Spleen (tissue), 11 donors: ENCODE measurements at regions not wholly inside any gene's neighbourhood (a gene's known extent, or its start where the extent isn't known, plus 50 kb on each side); places are given as distances from the start of the nearest gene placed in this dataset.

Experiments used
- DNase-seq: peaks from one replicate; pipeline ENCODE4 v3.0.0-alpha.2; 2020
- H3K27ac ChIP-seq, 8 donors: fragments of 200-600 bp; sonication (generic) in 7 of 8; 1 replicate in 4 of 8; 2 replicates in 4 of 8; pipeline versions ENCODE4 v1.5.0 to v1.8.0; 2016 to 2021; ENCODE audit warnings: inconsistent platforms in 4 of 8, mild to moderate bottlenecking in 4 of 8, moderate library complexity in 1 of 8
- H3K27me3 ChIP-seq, 7 donors: fragments of 200-600 bp; sonication (generic) in 6 of 7; replicated peaks in 1 of 7; 1 replicate in 4 of 7; 2 replicates in 3 of 7; pipeline versions ENCODE4 v1.5.0 to v1.8.0; 2016 to 2021; ENCODE audit warnings: inconsistent platforms in 3 of 7, mild to moderate bottlenecking in 1 of 7
- H3K36me3 ChIP-seq, 6 donors: fragments of 200-600 bp; sonication (generic) in 5 of 6; 1 replicate in 4 of 6; 2 replicates in 2 of 6; pipeline versions ENCODE4 v1.5.0 to v1.8.0; 2016 to 2021; ENCODE audit warnings: inconsistent platforms in 2 of 6
- H3K4me1 ChIP-seq, 6 donors: fragments of 200-600 bp; sonication (generic) in 5 of 6; 1 replicate in 3 of 6; 2 replicates in 3 of 6; pipeline versions ENCODE4 v1.5.0 to v1.8.0; 2016 to 2021; ENCODE audit warnings: inconsistent platforms in 3 of 6
- H3K4me3 ChIP-seq, 8 donors: fragments of 200-600 bp; sonication (generic) in 7 of 8; 1 replicate in 4 of 8; 2 replicates in 4 of 8; pipeline versions ENCODE4 v1.5.0 to v1.8.0; 2016 to 2021; ENCODE audit warnings: inconsistent platforms in 4 of 8, mild to moderate bottlenecking in 4 of 8, moderate library complexity in 2 of 8
- H3K9me3 ChIP-seq, 8 donors: fragments of 200-600 bp; sonication (generic) in 7 of 8; 1 replicate in 4 of 8; 2 replicates in 4 of 8; pipeline versions ENCODE4 v1.5.0 to v1.8.0; 2016 to 2021; ENCODE audit warnings: inconsistent platforms in 4 of 8
- CTCF ChIP-seq, 11 experiments: fragments of 200-600 bp in 7 of 11; fragments of 450-650 bp in 4 of 11; sonication (generic) in 4 of 11; IDR thresholded peaks in 8 of 11; conservative IDR thresholded peaks in 3 of 11; 1 replicate in 7 of 11; 2 replicates in 4 of 11; pipeline versions ENCODE4 v1.4.0 to v1.8.0; 2016 to 2021; ENCODE audit warnings: antibody characterized with exemption in 11 of 11, inconsistent platforms in 4 of 11, mild to moderate bottlenecking in 1 of 11
- POLR2A ChIP-seq, 3 donors: fragments of 450-650 bp; IDR thresholded peaks; one replicate each; pipeline ENCODE4 v1.5.1; 2017; ENCODE audit warnings: antibody characterized with exemption in 3 of 3, mild to moderate bottlenecking in 1 of 3
- POLR2AphosphoS5 ChIP-seq, 3 donors: sonication (generic); formaldehyde crosslinking; IDR thresholded peaks; one replicate each; pipeline ENCODE4 v1.5.1; 2017; ENCODE audit warnings: antibody characterized with exemption in 3 of 3
- WGBS, 5 donors: extraction: QIAGEN DNeasy Blood & Tissue Kit in 3 of 5; methylation state at CpG; one replicate each; pipeline versions ENCODE4 v1.1.5 to v1.1.7; 2013 to 2018; 5-methylcytosine and 5-hydroxymethylcytosine counted together
- intact Hi-C: fragments of 100-400 bp; cut with DNase I; formaldehyde crosslinking; loops from one replicate; pipeline ENCODE4 v1.15.0; 2023; ENCODE audit warnings: low total_unique reads
- donor health status: healthy with polysubstance abuse.
- donor health status: DM: no; HTN: no; CAD: no; lungs with moderate emphysema.
- donor health status: DM: no; HTN: no; CAD: no.
- donor health status: Bipolar disorder and iron deficiency.
- donor health status: healthy.
- donor health status: DM: no; HTN: no; CAD: no.
- donor health status: DM: yes; HTN: yes; CAD: no.

- Histone ChIP-seq H3K36me3 (no peaks in the 10 kb centered on the region), H3K4me3 (no peak overlapping the region), H3K27me3 (no peaks in the 10 kb centered on the region), H3K27ac (no peak overlapping the region), H3K4me1 (no peaks in the 10 kb centered on the region), H3K9me3 (no peaks in the 10 kb centered on the region)
- intact Hi-C loops, result no loop called here
- WGBS, 5 donors, result 42 to 53% (median 47%) methylated on average over 3 to 4 of the region's 4 CpGs
- no peak for DNase-seq
- no peak for TF ChIP-seq POLR2A (IDR thresholded peaks at IDR 0.05)
- TF ChIP-seq CTCF (IDR thresholded peaks at IDR 0.05 in 8 of 11, conservative IDR thresholded peaks at IDR 0.05 in 3 of 11), result no peak
- TF ChIP-seq POLR2AphosphoS5 (IDR thresholded peaks at IDR 0.05), result no peak
Measured at GRCh38 chr6:147870506-147871110, 362.1 kb downstream of the SAMD5 start.

- DNase-seq, result no peak
- no peaks in the 10 kb centered on the region for H3K36me3 ChIP-seq
- no peaks in the 10 kb centered on the region for H3K27me3 ChIP-seq
- intact Hi-C loops, result no loop called here
- no peak for TF ChIP-seq POLR2AphosphoS5 (IDR thresholded peaks at IDR 0.05)
- no peak for TF ChIP-seq CTCF (IDR thresholded peaks at IDR 0.05 in 8 of 11, conservative IDR thresholded peaks at IDR 0.05 in 3 of 11)
- no peak for TF ChIP-seq POLR2A (IDR thresholded peaks at IDR 0.05)
- 54 to 86% (median 72%) methylated on average over 1 of the region's 1 CpG for WGBS, 5 donors
- no peak overlapping the region for H3K27ac ChIP-seq
- no peaks in the 10 kb centered on the region for H3K9me3 ChIP-seq
- no peak overlapping the region for H3K4me3 ChIP-seq
- no peaks in the 10 kb centered on the region for H3K4me1 ChIP-seq
Measured at GRCh38 chr6:147872002-147872401, 363.5 kb downstream of the SAMD5 start.

- no peaks in the 10 kb centered on the region for H3K9me3 ChIP-seq
- H3K27ac ChIP-seq, result peak overlapping the region in 1 of 8 donors; percentile 29
- TF ChIP-seq POLR2A (IDR thresholded peaks at IDR 0.05) (no peak), POLR2AphosphoS5 (IDR thresholded peaks at IDR 0.05) (no peak), CTCF (IDR thresholded peaks at IDR 0.05 in 8 of 11, conservative IDR thresholded peaks at IDR 0.05 in 3 of 11) (no peak)
- intact Hi-C loops, result no loop called here
- H3K4me3 ChIP-seq, result no peak overlapping the region
- H3K4me1 ChIP-seq, result no peaks in the 10 kb centered on the region
- no peaks in the 10 kb centered on the region for H3K36me3 ChIP-seq
- DNase-seq, result no peak
- H3K27me3 ChIP-seq, result no peaks in the 10 kb centered on the region
Measured at GRCh38 chr6:147873816-147874215, 365.3 kb downstream of the SAMD5 start.

GRCh38 chr6:147874322-147874721 is 365.8 kb downstream of the SAMD5 start:
- H3K9me3 ChIP-seq, result no peaks in the 10 kb centered on the region
- DNase-seq, result no peak

More at GRCh38 chr6:147874322-147874721, 365.8 kb downstream of the SAMD5 start:
- no peak for TF ChIP-seq POLR2AphosphoS5 (IDR thresholded peaks at IDR 0.05)
- TF ChIP-seq POLR2A (IDR thresholded peaks at IDR 0.05), result no peak
- no peak for TF ChIP-seq CTCF (IDR thresholded peaks at IDR 0.05 in 8 of 11, conservative IDR thresholded peaks at IDR 0.05 in 3 of 11)
- Histone ChIP-seq H3K36me3 (no peaks in the 10 kb centered on the region), H3K4me3 (no peak overlapping the region), H3K4me1 (no peaks in the 10 kb centered on the region), H3K27me3 (no peaks in the 10 kb centered on the region), H3K27ac (peak overlapping the region in 2 of 8 donors; percentile 11 to 29)
- 72 to 93% (median 77%) methylated on average over 6 of the region's 6 CpGs for WGBS, 5 donors
- intact Hi-C loops, result no loop called here
